Hematopoietic multipotent progenitor cell (in vitro differentiated cells): ENCODE measurements at regions not wholly inside any gene's neighbourhood (a gene's known extent, or its start where the extent isn't known, plus 50 kb on each side); places are given as distances from the start of the nearest gene placed in this dataset.
A peak's percentile ranks its signal among the peaks of the same experiment; 100 is the strongest.

Source experiments
- DNase-seq, 3 donors: peaks; one replicate each; pipeline ENCODE4 v3.0.0-alpha.2; 2011 to 2015; ENCODE audit warnings: low read depth in 2 of 3, low spot score in 2 of 3

DNA sequence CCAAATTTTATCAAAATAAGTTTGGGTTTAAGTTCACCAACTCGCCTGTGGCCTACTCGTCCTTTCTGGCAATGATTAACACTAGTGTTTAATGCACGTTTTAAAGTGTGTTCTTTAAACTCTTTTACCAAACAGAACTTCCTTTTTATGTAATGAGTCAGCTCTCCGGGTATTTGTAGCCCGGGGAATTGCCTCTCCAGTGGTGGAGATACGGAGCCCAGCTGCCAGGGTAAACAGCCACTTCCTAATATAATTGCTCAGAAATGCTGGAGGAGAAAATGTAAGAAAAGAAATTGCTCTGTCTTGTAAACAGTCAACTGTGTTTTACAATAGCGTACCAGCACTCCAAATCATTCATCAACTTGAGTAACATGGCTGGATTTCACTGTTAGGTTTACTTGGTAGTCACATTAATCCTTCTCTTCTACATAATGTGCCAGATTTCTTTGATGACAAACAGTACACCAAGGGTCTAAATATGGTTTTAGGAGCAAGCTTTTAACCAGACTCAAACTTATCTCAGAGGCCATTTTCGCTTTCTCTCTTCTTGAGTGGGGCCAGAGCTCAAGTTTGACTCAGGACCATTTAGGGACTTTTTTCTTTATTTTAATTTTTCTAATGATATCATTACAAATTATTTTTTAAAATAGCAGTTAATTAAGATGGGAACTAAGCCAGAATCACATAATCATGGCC is 101.2 kb upstream of the SLC38A2 start:
- DNase-seq = peak in 2 of 3 donors; percentile 80 to 83

GRCh38 chr12:46472893-46473633 is 100.5 kb upstream of the SLC38A2 start:
- no peak for DNase-seq

- no peak for DNase-seq
These were observed 99.7 kb upstream of the SLC38A2 start for GRCh38 chr12:46472144-46472705.

DNA sequence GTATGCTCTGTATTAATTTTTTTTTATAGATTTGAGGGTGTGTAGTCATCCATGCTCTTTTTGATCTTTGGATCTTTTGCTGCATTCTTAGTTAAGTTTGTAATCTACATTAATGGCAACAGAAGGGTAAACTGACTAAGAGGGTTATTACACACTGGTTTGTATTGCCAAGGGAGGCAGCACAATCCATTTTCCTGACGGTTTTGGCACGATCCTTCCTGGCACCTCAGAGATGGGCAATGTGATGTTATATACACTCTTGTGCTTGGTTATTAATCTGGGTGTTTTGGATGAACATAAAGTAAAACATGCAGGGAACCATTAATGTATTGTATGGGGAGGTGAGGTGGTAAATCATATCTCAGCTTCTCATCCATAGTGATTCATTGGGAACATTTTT is 98.8 kb upstream of the SLC38A2 start:
- DNase-seq = no peak

- DNase-seq = no peak
These were observed 98.4 kb upstream of the SLC38A2 start for GRCh38 chr12:46470975-46471374.

GRCh38 chr12:46470036-46470627 is 97.6 kb upstream of the SLC38A2 start:
- peak in 2 of 3 donors; percentile 53 to 76 for DNase-seq

GRCh38 chr12:46468813-46469212 is 96.2 kb upstream of the SLC38A2 start:
- no peak for DNase-seq

DNA sequence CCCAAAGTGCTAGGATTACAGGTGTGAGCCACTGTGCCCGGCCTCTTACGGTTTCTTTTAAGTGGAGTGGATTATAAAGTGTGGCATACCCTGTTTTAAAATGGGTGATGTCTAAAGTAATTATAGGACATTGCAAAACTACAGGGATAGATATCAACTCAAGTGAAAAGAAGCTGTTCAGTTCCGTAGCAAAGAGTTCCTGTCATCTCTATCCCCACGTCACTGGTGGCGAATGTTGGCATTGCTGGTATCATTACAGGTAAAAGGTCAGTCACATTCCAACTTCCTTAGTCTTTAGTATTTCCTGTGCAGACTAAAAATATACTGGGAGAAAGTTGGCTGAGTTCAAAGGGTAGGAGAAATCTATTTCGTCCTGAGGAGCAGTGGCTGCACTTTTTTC is 95.6 kb upstream of the SLC38A2 start:
- no peak for DNase-seq

- no peak for DNase-seq
These were observed 92.7 kb upstream of the SLC38A2 start for GRCh38 chr12:46465307-46465706.

DNA sequence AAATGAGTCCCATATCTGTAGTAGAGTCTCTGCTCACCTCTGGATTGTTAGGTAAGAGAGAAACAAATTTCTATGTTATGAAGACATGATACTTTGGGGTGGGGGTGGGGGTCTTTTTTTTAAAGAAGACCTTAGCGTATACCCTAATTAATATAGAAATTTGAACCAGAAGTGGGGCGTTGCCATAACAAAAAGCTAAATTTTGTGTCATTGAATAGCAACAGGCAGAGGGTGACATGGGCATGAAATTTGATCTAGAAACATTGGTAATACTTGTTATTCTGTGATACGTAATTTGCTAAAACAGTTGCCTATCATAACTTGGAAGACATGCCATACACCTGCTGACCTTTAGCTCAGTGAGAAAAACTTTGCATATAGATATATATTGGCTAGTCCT is 92.3 kb upstream of the SLC38A2 start:
- no peak for DNase-seq

DNA sequence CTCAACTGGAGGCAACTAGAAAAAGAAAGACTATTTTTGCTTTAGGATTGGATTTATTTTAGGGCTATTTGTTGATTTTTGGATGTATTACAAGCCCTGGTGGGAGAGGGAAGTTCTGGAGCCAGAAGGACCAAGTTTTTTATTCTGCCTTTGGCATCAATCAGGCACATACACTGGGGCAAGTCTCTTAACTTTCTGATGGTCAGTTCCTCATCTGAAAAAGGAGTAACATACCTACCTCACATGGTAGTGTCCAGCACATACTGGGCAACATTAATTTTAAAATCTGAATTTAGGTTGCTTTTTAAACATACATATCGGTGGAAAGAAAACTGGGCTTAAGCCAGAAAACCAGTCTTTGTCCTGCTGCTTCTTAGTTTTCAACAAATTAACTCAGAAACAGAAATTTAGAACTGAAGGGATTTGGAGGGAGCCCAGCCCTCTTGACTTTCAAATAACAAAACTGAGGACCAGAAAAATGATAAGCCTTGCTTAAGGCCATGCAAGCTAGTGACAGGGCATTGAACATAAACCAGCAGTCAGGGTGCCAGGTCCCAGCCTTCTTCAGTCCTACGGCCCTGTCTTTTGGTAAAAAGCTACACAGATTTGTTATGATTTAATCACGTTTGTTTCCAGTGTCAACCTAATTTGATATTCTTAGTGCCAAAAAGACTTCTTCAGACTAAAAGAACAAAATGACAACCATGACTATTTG is 90.2 kb upstream of the SLC38A2 start:
- DNase-seq = no peak

GRCh38 chr12:46461907-46462640 is 89.5 kb upstream of the SLC38A2 start:
- no peak for DNase-seq

DNA sequence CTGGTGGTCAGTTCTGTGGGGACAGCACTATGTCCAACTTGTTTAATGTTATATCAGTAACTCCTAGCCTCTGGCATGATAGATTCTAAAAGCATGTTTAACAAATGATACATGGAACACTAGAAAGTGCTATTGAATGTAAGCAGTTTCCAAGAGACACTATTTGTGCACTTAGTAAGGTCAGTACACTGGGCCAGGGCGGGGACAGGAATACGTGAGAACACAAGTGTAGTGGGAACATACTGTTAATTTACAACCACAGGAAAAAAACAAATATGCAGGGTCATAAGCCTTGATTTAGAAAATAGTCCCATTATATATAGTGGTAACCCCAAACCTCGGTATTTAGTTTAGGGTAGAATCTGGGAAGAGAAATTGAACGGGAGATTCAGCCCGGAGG is 88.9 kb upstream of the SLC38A2 start:
- DNase-seq = no peak

- DNase-seq = no peak
These were observed 88.2 kb upstream of the SLC38A2 start for GRCh38 chr12:46460682-46461210.

GRCh38 chr12:46459861-46460545 is 87.4 kb upstream of the SLC38A2 start:
- DNase-seq = peak in 1 of 3 donors; percentile 65

DNA sequence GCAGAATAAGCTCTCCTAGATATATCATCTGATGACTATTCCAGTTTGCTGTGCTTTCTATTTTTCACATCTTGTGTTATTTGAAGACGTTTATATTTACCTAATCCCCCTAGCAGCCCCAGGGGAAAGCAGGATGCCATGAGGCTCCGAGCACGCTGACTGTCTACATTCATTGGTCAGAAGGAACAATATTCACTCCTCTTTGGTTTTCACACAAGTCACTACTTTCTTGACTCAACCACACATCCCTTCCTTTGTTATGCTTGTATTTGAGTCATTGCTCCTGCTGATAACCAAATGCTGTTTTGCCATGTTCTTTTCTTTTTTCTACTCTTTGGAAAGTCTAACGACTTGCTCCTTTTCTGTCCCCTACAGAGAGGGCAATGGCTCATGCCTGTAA is 86.5 kb upstream of the SLC38A2 start:
- no peak for DNase-seq

GRCh38 chr12:46458500-46459102 is 86.0 kb upstream of the SLC38A2 start:
- DNase-seq = peak in 1 of 3 donors; percentile 38

DNA sequence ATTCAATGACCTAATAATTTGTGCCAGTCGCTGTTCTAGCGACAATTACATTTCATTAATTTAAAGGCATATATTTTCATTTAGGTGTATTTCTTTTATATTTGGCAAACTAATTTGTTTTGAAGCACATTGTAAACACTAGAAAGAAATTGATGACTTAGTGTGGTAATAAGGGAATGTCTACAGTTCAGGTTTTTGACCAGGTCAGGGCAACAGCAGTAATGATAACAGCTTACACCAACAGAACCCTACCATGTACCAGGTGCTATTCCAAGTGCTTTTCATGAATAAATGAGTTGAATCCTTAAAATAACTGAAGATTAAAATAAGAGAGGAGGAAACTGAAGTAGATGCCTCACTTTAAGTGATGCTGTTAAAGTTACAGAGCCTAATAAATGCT is 85.4 kb upstream of the SLC38A2 start:
- no peak for DNase-seq
